AG10803 (cell line): ENCODE measurements at regions not wholly inside any gene's neighbourhood (a gene's known extent, or its start where the extent isn't known, plus 50 kb on each side); places are given as distances from the start of the nearest gene placed in this dataset.
"Not testable (repeated sequence)": the region's sequence is repeated elsewhere in the genome, so short reads cannot be mapped to it uniquely, and the experiment has no call there.

Experiments used
- DNase-seq: peaks from one replicate; pipeline ENCODE4 v3.0.0; 2010; ENCODE audit warnings: low read depth
- H3K4me3 ChIP-seq: 2 replicates; pipeline ENCODE4 v1.5.1; 2011; ENCODE audit warnings: mild to moderate bottlenecking, low read length, control low read depth
- CTCF ChIP-seq: conservative IDR thresholded peaks from 2 replicates; pipeline ENCODE4 v1.5.1; 2011; ENCODE audit warnings: mild to moderate bottlenecking, low read length, control low read depth, inconsistent platforms

- no peak for DNase-seq
- no peak overlapping the region for H3K4me3 ChIP-seq
- TF ChIP-seq CTCF = no peak
These were observed 559.8 kb downstream of the HINT1 start for GRCh38 chr5:130605234-130605633.

GRCh38 chr5:130596647-130597046 is 568.4 kb downstream of the HINT1 start:
- not testable (repeated sequence) for DNase-seq, H3K4me3 ChIP-seq

GRCh38 chr5:130580264-130580663 is 584.8 kb downstream of the HINT1 start:
- DNase-seq = no peak
- no peak for TF ChIP-seq CTCF
- no peak overlapping the region for H3K4me3 ChIP-seq

GRCh38 chr5:130578354-130578753 is 586.7 kb downstream of the HINT1 start:
- no peak overlapping the region for H3K4me3 ChIP-seq
- DNase-seq = no peak
- no peak for TF ChIP-seq CTCF

- peak; percentile 1 for DNase-seq
- no peak overlapping the region for H3K4me3 ChIP-seq
- no peak for TF ChIP-seq CTCF
These were observed 594.0 kb downstream of the HINT1 start for GRCh38 chr5:130571076-130571475.

- no peak for TF ChIP-seq CTCF
- DNase-seq = no peak
- H3K4me3 ChIP-seq = no peak overlapping the region
These were observed 596.3 kb downstream of the HINT1 start for GRCh38 chr5:130568791-130569190.

GRCh38 chr5:130555429-130555828 is 609.6 kb downstream of the HINT1 start:
- no peak overlapping the region for H3K4me3 ChIP-seq
- no peak for DNase-seq
- TF ChIP-seq CTCF = no peak

- no peak for DNase-seq
- no peak for TF ChIP-seq CTCF
- no peak overlapping the region for H3K4me3 ChIP-seq
These were observed 614.5 kb downstream of the HINT1 start for GRCh38 chr5:130550562-130550928.
